K562 (cell line): ENCODE measurements at regions not wholly inside any gene's neighbourhood (a gene's known extent, or its start where the extent isn't known, plus 50 kb on each side); places are given as distances from the start of the nearest gene placed in this dataset.

Experiments used
- ATAC-seq: fragments of 200-7000 bp; cut with Tn5 transposase; 3 replicates; pipeline ENCODE4 v1.9.1; 2020; ENCODE audit warnings: moderate library complexity
- BruUV-seq: library from RNA; stranded (reverse); fragments of 400-500 nt; replicated peaks from 2 replicates; lab custom pipeline; 2021; lab: Mats Ljungman, UMichigan
- CTCF ChIA-PET: fragments of 300-600 bp; formaldehyde crosslinking; extraction: SDS; loops from one replicate; lab custom pipeline; 2021; ENCODE audit warnings: low intra/inter-chr PET ratio; lab: Yijun Ruan, JAX
- POLR2A ChIA-PET: fragments of 300-600, 350-650 bp; sonication (Branson Sonifier 250); formaldehyde crosslinking; extraction: SDS; loops from one replicate; lab custom pipeline; 2021; ENCODE audit warnings: antibody characterized with exemption, inconsistent platforms; lab: Yijun Ruan, JAX
- DNase-seq, 4 experiments: peaks; one replicate each; pipeline versions ENCODE4 v3.0.0 to v3.0.0-alpha.2; 2011 to 2018; ENCODE audit warnings: low spot score in 3 of 4, mixed read lengths in 3 of 4; ENCODE audit errors: extremely low read depth in 1 of 4
- FAIRE-seq: peaks from 2 replicates; lab custom pipeline; 2011; peaks lifted over from hg19 to GRCh38; lab: Jason Lieb, UNC
- H2AFZ ChIP-seq: 2 replicates; pipeline ENCODE4 v1.6.0; 2011; ENCODE audit warnings: low read depth, low read length, control low read depth, inconsistent platforms
- H3K27ac ChIP-seq: fragments of 200-600 bp; 3 replicates; pipeline ENCODE4 v1.8.0; 2011; ENCODE audit warnings: low read depth, mild to moderate bottlenecking, control low read depth, inconsistent platforms, low read length, moderate library complexity, mixed read lengths; ENCODE audit errors: extremely low read depth
- H3K27me3 ChIP-seq, 2 experiments: fragments of 300-600 bp in 1 of 2; 2 replicates in 1 of 2; 3 replicates in 1 of 2; pipeline versions ENCODE4 v1.6.0 to v1.8.0; 2011; ENCODE audit warnings: inconsistent platforms in 2 of 2, low read length in 2 of 2, mild to moderate bottlenecking in 1 of 2, mixed read lengths in 1 of 2, moderate library complexity in 1 of 2; ENCODE audit not compliant: control insufficient read depth in 2 of 2, insufficient read depth in 2 of 2
- H3K36me3 ChIP-seq: fragments of 300-600 bp; 3 replicates; pipeline ENCODE4 v1.8.0; 2011; ENCODE audit warnings: mild to moderate bottlenecking, low read length, inconsistent platforms; ENCODE audit not compliant: control insufficient read depth, insufficient read depth
- H3K4me1 ChIP-seq, 2 experiments: fragments of 200-600 bp in 1 of 2; replicated peaks in 1 of 2; 2 replicates in 1 of 2; 3 replicates in 1 of 2; pipeline versions ENCODE4 v1.5.1 to v1.8.0; 2011; ENCODE audit warnings: inconsistent platforms in 2 of 2, low read length in 2 of 2, mild to moderate bottlenecking in 1 of 2, mixed read lengths in 1 of 2, moderate library complexity in 1 of 2; ENCODE audit not compliant: control insufficient read depth in 2 of 2, insufficient read depth in 2 of 2
- H3K4me2 ChIP-seq: 2 replicates; pipeline ENCODE4 v1.6.1; 2011; ENCODE audit warnings: low read length, control low read depth, inconsistent platforms, mixed read lengths; ENCODE audit not compliant: insufficient read depth
- H3K4me3 ChIP-seq: fragments of 200-600 bp; sonication (generic), shearing (Covaris generic); 2 replicates; pipeline ENCODE4 v1.5.1; 2016; ENCODE audit warnings: control low read depth, inconsistent platforms
- H3K79me2 ChIP-seq: fragments of 200-600 bp; 3 replicates; pipeline ENCODE4 v1.8.0; 2011; ENCODE audit warnings: low read length, inconsistent platforms; ENCODE audit not compliant: control insufficient read depth, insufficient read depth
- H3K9ac ChIP-seq, 2 experiments: 2 replicates each; pipeline versions ENCODE4 v1.6.0 to v1.6.1; 2011; ENCODE audit warnings: low read depth in 2 of 2, low read length in 2 of 2, control low read depth in 1 of 2, inconsistent platforms in 1 of 2, mild to moderate bottlenecking in 1 of 2, mixed read lengths in 1 of 2; ENCODE audit not compliant: insufficient read depth in 1 of 2
- H3K9me1 ChIP-seq: one replicate; pipeline ENCODE4 v1.6.0; 2011; ENCODE audit warnings: inconsistent platforms, mild to moderate bottlenecking, low read length, moderate library complexity; ENCODE audit not compliant: control insufficient read depth, insufficient read depth
- H3K9me3 ChIP-seq: replicated peaks from 2 replicates; pipeline ENCODE4 v1.5.1; 2011; ENCODE audit warnings: low read depth, low read length, inconsistent platforms; ENCODE audit not compliant: control insufficient read depth, insufficient read depth
- H4K20me1 ChIP-seq: replicated peaks from 2 replicates; pipeline ENCODE4 v1.6.1; 2011; ENCODE audit warnings: low read length, inconsistent platforms, mixed read lengths; ENCODE audit not compliant: control insufficient read depth, insufficient read depth
- FOSL1 ChIP-seq: fragments of 200-800 bp; sonication (Bioruptor generic); conservative IDR thresholded peaks from 2 replicates; pipeline ENCODE4 v1.6.1; 2016; ENCODE audit warnings: missing genetic modification characterization, missing compliant biosample characterization
- HNRNPL ChIP-seq: fragments of 200-400 bp; formaldehyde crosslinking; IDR thresholded peaks from 2 replicates; pipeline ENCODE4 v1.6.1; 2017; ENCODE audit warnings: low read depth, mild to moderate bottlenecking, low read length
- NRF1 ChIP-seq, 2 experiments: fragments of 450-650 bp; IDR thresholded peaks in 1 of 2; conservative IDR thresholded peaks in 1 of 2; 2 replicates each; pipeline ENCODE4 v1.6.1; 2014; ENCODE audit warnings: mild to moderate bottlenecking in 2 of 2
- PHF20 ChIP-seq: fragments of 450-650 bp; IDR thresholded peaks from 2 replicates; pipeline ENCODE4 v1.6.1; 2018; ENCODE audit not compliant: partially characterized antibody
- TAL1 ChIP-seq: fragments of 450-650 bp; IDR thresholded peaks from 2 replicates; pipeline ENCODE4 v1.6.1; 2016; ENCODE audit warnings: mild to moderate bottlenecking
- ZNF232 ChIP-seq: sonication (generic); formaldehyde crosslinking; IDR thresholded peaks from 2 replicates; pipeline ENCODE4 v1.8.0; 2022; ENCODE audit warnings: mild to moderate bottlenecking, missing genetic modification reagents
- ZNF316 ChIP-seq: fragments of 450-650 bp; IDR thresholded peaks from 2 replicates; pipeline ENCODE4 v1.6.1; 2016
- ZNF431 ChIP-seq: sonication (generic); formaldehyde crosslinking; IDR thresholded peaks from 2 replicates; pipeline ENCODE4 v1.8.0; 2022; ENCODE audit warnings: mild to moderate bottlenecking, missing genetic modification reagents
- ZNF436 ChIP-seq: fragments of 250-450, 450-650 bp; sonication (Bioruptor Pico); formaldehyde crosslinking; IDR thresholded peaks from 2 replicates; pipeline ENCODE4 v1.7.0; 2020; ENCODE audit warnings: mild to moderate bottlenecking
- ZNF57 ChIP-seq: fragments of 450-650 bp; formaldehyde crosslinking; IDR thresholded peaks from 2 replicates; pipeline ENCODE4 v1.4.0; 2020; ENCODE audit warnings: mild to moderate bottlenecking, moderate library complexity
- WGBS: fragments of 100-300 bp; shearing (Covaris generic); methylation state at CpG from one replicate; pipeline ENCODE4 v1.1.6; 2016; ENCODE audit warnings: low coverage, mixed read lengths; ENCODE audit not compliant: insufficient coverage; ENCODE audit errors: missing lambda C conversion rate; 5-methylcytosine and 5-hydroxymethylcytosine counted together
- in situ Hi-C: fragments of 300-500 bp; cut with MboI; formaldehyde crosslinking; loops from 4 replicates; pipeline ENCODE4 v1.15.0; 2018; ENCODE audit warnings: inconsistent platforms, mixed read lengths
- intact Hi-C: fragments of 100-400 bp; cut with micrococcal nuclease; formaldehyde crosslinking; loops from 2 replicates; pipeline ENCODE4 v1.14.2; 2022
- TF ChIP-seq, protein P1 (sequence below): sonication (generic); formaldehyde crosslinking; IDR thresholded peaks from 2 replicates; pipeline ENCODE4 v1.8.0; 2022; ENCODE audit warnings: missing genetic modification reagents, mild to moderate bottlenecking, borderline replicate concordance
- TF ChIP-seq, protein P2 (sequence below): fragments of 250-450 bp; sonication (Bioruptor Pico); IDR thresholded peaks from 2 replicates; pipeline ENCODE4 v1.4.0; 2020

DNA sequence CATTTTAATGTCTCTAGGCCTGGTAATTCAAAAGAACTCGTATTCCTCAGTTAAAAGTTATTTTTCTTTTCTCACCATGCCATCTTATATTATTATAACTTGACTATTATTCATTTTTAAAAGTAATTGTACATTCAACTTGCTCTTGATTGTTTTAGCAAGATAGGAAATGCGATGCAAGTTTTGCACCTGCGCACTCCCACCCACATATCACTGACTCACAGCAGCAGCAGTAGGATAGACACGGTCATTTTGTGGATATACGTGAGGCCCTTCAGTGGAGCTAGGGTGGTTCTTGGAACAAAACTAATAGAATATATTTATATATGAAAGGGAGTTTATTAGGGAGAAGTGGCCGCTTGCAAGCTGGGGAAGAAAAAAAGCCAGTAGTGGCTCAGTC lies 95.5 kb upstream of the UBE3A start:
- no TSS peak for BruUV-seq
- TF ChIP-seq TAL1 (no peak), ZNF431 (no peak), ZNF232 (CRISPR knock-in tag) (no peak), PHF20 (no peak), ZNF57 (no peak), ZNF436 (CRISPR knock-in tag) (no peak), ZNF316 (no peak), FOSL1 (tag) (no peak), HNRNPL (no peak), NRF1 (conservative IDR thresholded peaks at IDR 0.05 in 1 of 2, IDR thresholded peaks at IDR 0.05 in 1 of 2) (no peak)
- TF ChIP-seq, protein P1, sequence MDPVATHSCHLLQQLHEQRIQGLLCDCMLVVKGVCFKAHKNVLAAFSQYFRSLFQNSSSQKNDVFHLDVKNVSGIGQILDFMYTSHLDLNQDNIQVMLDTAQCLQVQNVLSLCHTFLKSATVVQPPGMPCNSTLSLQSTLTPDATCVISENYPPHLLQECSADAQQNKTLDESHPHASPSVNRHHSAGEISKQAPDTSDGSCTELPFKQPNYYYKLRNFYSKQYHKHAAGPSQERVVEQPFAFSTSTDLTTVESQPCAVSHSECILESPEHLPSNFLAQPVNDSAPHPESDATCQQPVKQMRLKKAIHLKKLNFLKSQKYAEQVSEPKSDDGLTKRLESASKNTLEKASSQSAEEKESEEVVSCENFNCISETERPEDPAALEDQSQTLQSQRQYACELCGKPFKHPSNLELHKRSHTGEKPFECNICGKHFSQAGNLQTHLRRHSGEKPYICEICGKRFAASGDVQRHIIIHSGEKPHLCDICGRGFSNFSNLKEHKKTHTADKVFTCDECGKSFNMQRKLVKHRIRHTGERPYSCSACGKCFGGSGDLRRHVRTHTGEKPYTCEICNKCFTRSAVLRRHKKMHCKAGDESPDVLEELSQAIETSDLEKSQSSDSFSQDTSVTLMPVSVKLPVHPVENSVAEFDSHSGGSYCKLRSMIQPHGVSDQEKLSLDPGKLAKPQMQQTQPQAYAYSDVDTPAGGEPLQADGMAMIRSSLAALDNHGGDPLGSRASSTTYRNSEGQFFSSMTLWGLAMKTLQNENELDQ (CRISPR knock-in tag) = no peak
- TF ChIP-seq, protein P2, sequence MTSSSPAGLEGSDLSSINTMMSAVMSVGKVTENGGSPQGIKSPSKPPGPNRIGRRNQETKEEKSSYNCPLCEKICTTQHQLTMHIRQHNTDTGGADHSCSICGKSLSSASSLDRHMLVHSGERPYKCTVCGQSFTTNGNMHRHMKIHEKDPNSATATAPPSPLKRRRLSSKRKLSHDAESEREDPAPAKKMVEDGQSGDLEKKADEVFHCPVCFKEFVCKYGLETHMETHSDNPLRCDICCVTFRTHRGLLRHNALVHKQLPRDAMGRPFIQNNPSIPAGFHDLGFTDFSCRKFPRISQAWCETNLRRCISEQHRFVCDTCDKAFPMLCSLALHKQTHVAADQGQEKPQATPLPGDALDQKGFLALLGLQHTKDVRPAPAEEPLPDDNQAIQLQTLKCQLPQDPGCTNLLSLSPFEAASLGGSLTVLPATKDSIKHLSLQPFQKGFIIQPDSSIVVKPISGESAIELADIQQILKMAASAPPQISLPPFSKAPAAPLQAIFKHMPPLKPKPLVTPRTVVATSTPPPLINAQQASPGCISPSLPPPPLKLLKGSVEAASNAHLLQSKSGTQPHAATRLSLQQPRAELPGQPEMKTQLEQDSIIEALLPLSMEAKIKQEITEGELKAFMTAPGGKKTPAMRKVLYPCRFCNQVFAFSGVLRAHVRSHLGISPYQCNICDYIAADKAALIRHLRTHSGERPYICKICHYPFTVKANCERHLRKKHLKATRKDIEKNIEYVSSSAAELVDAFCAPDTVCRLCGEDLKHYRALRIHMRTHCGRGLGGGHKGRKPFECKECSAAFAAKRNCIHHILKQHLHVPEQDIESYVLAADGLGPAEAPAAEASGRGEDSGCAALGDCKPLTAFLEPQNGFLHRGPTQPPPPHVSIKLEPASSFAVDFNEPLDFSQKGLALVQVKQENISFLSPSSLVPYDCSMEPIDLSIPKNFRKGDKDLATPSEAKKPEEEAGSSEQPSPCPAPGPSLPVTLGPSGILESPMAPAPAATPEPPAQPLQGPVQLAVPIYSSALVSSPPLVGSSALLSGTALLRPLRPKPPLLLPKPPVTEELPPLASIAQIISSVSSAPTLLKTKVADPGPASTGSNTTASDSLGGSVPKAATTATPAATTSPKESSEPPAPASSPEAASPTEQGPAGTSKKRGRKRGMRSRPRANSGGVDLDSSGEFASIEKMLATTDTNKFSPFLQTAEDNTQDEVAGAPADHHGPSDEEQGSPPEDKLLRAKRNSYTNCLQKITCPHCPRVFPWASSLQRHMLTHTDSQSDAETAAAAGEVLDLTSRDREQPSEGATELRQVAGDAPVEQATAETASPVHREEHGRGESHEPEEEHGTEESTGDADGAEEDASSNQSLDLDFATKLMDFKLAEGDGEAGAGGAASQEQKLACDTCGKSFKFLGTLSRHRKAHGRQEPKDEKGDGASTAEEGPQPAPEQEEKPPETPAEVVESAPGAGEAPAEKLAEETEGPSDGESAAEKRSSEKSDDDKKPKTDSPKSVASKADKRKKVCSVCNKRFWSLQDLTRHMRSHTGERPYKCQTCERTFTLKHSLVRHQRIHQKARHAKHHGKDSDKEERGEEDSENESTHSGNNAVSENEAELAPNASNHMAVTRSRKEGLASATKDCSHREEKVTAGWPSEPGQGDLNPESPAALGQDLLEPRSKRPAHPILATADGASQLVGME (CRISPR knock-in tag) = no peak
- TF ChIP-seq, all 486 proteins: peak for 0
- Histone ChIP-seq H3K4me3 (no peak overlapping the region), H4K20me1 (no peaks in the 10 kb centered on the region), H3K9ac (no peak overlapping the region), H3K27me3 (no peaks in the 10 kb centered on the region), H3K9me3 (no peaks in the 10 kb centered on the region), H2AFZ (no peak overlapping the region), H3K79me2 (no peaks in the 10 kb centered on the region), H3K9me1 (no peaks in the 10 kb centered on the region), H3K36me3 (no peaks in the 10 kb centered on the region), H3K27ac (no peak overlapping the region), H3K4me1 (no peaks in the 10 kb centered on the region), H3K4me2 (no peak overlapping the region)
- DNase-seq (no peak), ATAC-seq (no peak), FAIRE-seq (no peak)
- intact Hi-C loops (no loop called here), in situ Hi-C loops (no loop called here)
- ChIA-PET POLR2A (no interaction called here), CTCF (no interaction called here)
- 0% methylated on average over 6 of the region's 6 CpGs for WGBS
